ENCODE measurements at regions not wholly inside any gene's neighbourhood (a gene's known extent, or its start where the extent isn't known, plus 50 kb on each side); places are given as distances from the start of the nearest gene placed in this dataset.

GRCh38 chr13:91101381-91101780 lies 246.1 kb upstream of the MIR17HG start:
- DNase-seq = no peak

GRCh38 chr13:91105270-91105669 lies 242.2 kb upstream of the MIR17HG start:
- DNase-seq = no peak

- no peak for DNase-seq
Measured at GRCh38 chr13:91106565-91106964, 240.9 kb upstream of the MIR17HG start.

- DNase-seq = no peak
Measured at GRCh38 chr13:91108315-91108714, 239.2 kb upstream of the MIR17HG start.

GRCh38 chr13:91111476-91112200 lies 235.8 kb upstream of the MIR17HG start:
- DNase-seq = no peak

GRCh38 chr13:91112201-91112923 lies 235.1 kb upstream of the MIR17HG start:
- DNase-seq = no peak

GRCh38 chr13:91112924-91113277 lies 234.6 kb upstream of the MIR17HG start:
- no peak for DNase-seq

- no peak for DNase-seq
Measured at GRCh38 chr13:91115776-91116175, 231.7 kb upstream of the MIR17HG start.

- no peak for DNase-seq
Measured at GRCh38 chr13:91117351-91117750, 230.1 kb upstream of the MIR17HG start.

- no peak for DNase-seq
Measured at GRCh38 chr13:91119643-91120042, 227.8 kb upstream of the MIR17HG start.

- no peak for DNase-seq
Measured at GRCh38 chr13:91122766-91123165, 224.7 kb upstream of the MIR17HG start.

GRCh38 chr13:91123456-91124127 lies 223.9 kb upstream of the MIR17HG start:
- DNase-seq = no peak

- DNase-seq = no peak
Measured at GRCh38 chr13:91126806-91127205, 220.7 kb upstream of the MIR17HG start.

GRCh38 chr13:91127995-91128394 lies 219.5 kb upstream of the MIR17HG start:
- DNase-seq = no peak

- DNase-seq = no peak
Measured at GRCh38 chr13:91132381-91132780, 215.1 kb upstream of the MIR17HG start.

- no peak for DNase-seq
Measured at GRCh38 chr13:91132786-91133185, 214.7 kb upstream of the MIR17HG start.

GRCh38 chr13:91133941-91134802 lies 213.3 kb upstream of the MIR17HG start:
- peak; percentile 20 for DNase-seq

- DNase-seq = no peak
Measured at GRCh38 chr13:91134803-91135184, 212.7 kb upstream of the MIR17HG start.

GRCh38 chr13:91135376-91135775 lies 212.1 kb upstream of the MIR17HG start:
- no peak for DNase-seq

- no peak for DNase-seq
Measured at GRCh38 chr13:91135968-91136367, 211.5 kb upstream of the MIR17HG start.

- no peak for DNase-seq
Measured at GRCh38 chr13:91136806-91137205, 210.7 kb upstream of the MIR17HG start.

GRCh38 chr13:91139232-91139631 lies 208.3 kb upstream of the MIR17HG start:
- DNase-seq = no peak

- no peak for DNase-seq
Measured at GRCh38 chr13:91141543-91142061, 205.9 kb upstream of the MIR17HG start.
